ENCODE measurements at regions not wholly inside any gene's neighbourhood (a gene's known extent, or its start where the extent isn't known, plus 50 kb on each side); places are given as distances from the start of the nearest gene placed in this dataset.

GRCh38 chr15:38646716-38647115, 82.1 kb upstream of the RASGRP1 start:
- Histone ChIP-seq H3K79me2 (ENCODE audit: insufficient read depth) (no peaks in the 10 kb centered on the region), H3F3A (replicated peaks; ENCODE audit: insufficient read depth) (no peaks in the 10 kb centered on the region), H3K9me2 (0 out of 2 replicates have a peak, but pooled peaks cover 2% of the 10 kb centered on the region), H3K9ac (no peak overlapping the region), H3K4me3 (ENCODE audit: low read depth in 2 of 2, low read length in 1 of 2) (no peak overlapping the region), H3K4me1 (ENCODE audit: control insufficient read depth in 1 of 2, insufficient read depth in 2 of 2, low read depth in 1 of 2, low read length in 1 of 2) (no peaks in the 10 kb centered on the region), H3K9me3 (peaks cover 13% of the 10 kb centered on the region), H3K27me3 (ENCODE audit: insufficient read depth) (peaks cover 6% of the 10 kb centered on the region; the same call in 1 of the 2 replicates), H3K36me3 (replicated peaks in 1 of 2; ENCODE audit: control insufficient read depth in 1 of 2, insufficient read depth in 2 of 2, low read length in 1 of 2) (no peaks in the 10 kb centered on the region), H3K27ac (ENCODE audit: low read depth in 2 of 2, low read length in 1 of 2) (no peak overlapping the region), H4K20me1 (ENCODE audit: insufficient read depth) (no peaks in the 10 kb centered on the region), H2AFZ (ENCODE audit: low read depth) (no peak overlapping the region), H3K4me2 (no peak overlapping the region)
- 62% methylated on average over 2 of the region's 3 CpGs for WGBS (ENCODE audit: low lambda C conversion rate)
- CTCF ChIA-PET: interaction anchor here (1.5 to 3.3 kb wide), 3 partner anchors 44 to 172 kb away, joined by 3 to 14 read pairs (median 11); partner anchors contain the start of gene RASGRP1
- DNase-seq: no peak
- TF ChIP-seq MAX (IDR thresholded peaks at IDR 0.05; ENCODE audit: low read depth) (no peak), CHD2 (IDR thresholded peaks at IDR 0.05; ENCODE audit: low read length, partially characterized antibody) (no peak), JUND (IDR thresholded peaks at IDR 0.05) (no peak), TCF12 (IDR thresholded peaks at IDR 0.05) (no peak), MEF2A (IDR thresholded peaks at IDR 0.05; ENCODE audit: borderline replicate concordance, low read depth) (no peak), NRF1 (IDR thresholded peaks at IDR 0.05; ENCODE audit: low read depth, low read length) (no peak), FOXM1 (IDR thresholded peaks at IDR 0.05; ENCODE audit: low read depth) (no peak), GABPA (IDR thresholded peaks at IDR 0.05; ENCODE audit: low read depth) (no peak)
- POLR2A ChIA-PET: no interaction called here

- no peak overlapping the region for H3K27ac ChIP-seq (ENCODE audit: low read depth in 2 of 2, low read length in 1 of 2)
- no peaks in the 10 kb centered on the region for H3F3A ChIP-seq (replicated peaks; ENCODE audit: insufficient read depth)
- no peaks in the 10 kb centered on the region for H4K20me1 ChIP-seq (ENCODE audit: insufficient read depth)
- TF ChIP-seq CTCF (IDR thresholded peaks at IDR 0.05): peak; percentile 45
- TF ChIP-seq GATA2 (CRISPR knock-in tag; IDR thresholded peaks at IDR 0.05): no peak
- peak; percentile 30; the same call in 1 of the 2 replicates for TF ChIP-seq SMC3 (IDR thresholded peaks at IDR 0.05; ENCODE audit: low read depth, low read length)
- TF ChIP-seq RAD21 (IDR thresholded peaks at IDR 0.05; ENCODE audit: low read length): peak; percentile 37
- TF ChIP-seq SIN3A (IDR thresholded peaks at IDR 0.05; ENCODE audit: borderline replicate concordance, low read depth, low read length): no peak
- POLR2A ChIA-PET: no interaction called here
- H3K9me2 ChIP-seq: 0 out of 2 replicates have a peak, but pooled peaks cover 2% of the 10 kb centered on the region
- H3K9me3 ChIP-seq: peaks cover 13% of the 10 kb centered on the region
- H3K27me3 ChIP-seq (ENCODE audit: insufficient read depth): peaks cover 6% of the 10 kb centered on the region; the same call in 1 of the 2 replicates
- CTCF ChIA-PET: interaction anchor here (1.5 to 3.3 kb wide), 4 partner anchors 11 to 173 kb away, joined by 3 to 14 read pairs (median 12); partner anchors contain the start of gene RASGRP1
- H3K79me2 ChIP-seq (ENCODE audit: insufficient read depth): no peaks in the 10 kb centered on the region
- no peak overlapping the region for H3K4me2 ChIP-seq
- no peak overlapping the region for H3K9ac ChIP-seq
- H3K4me1 ChIP-seq (ENCODE audit: control insufficient read depth in 1 of 2, insufficient read depth in 2 of 2, low read depth in 1 of 2, low read length in 1 of 2): no peaks in the 10 kb centered on the region
- no peak for DNase-seq
- H3K36me3 ChIP-seq (replicated peaks in 1 of 2; ENCODE audit: control insufficient read depth in 1 of 2, insufficient read depth in 2 of 2, low read length in 1 of 2): no peaks in the 10 kb centered on the region
- no peak overlapping the region for H3K4me3 ChIP-seq (ENCODE audit: low read depth in 2 of 2, low read length in 1 of 2)
- H2AFZ ChIP-seq (ENCODE audit: low read depth): no peak overlapping the region
Observed at GRCh38 chr15:38647683-38648082, 83.1 kb upstream of the RASGRP1 start.

Measured in SK-N-SH (cell line).